ENCODE measurements at regions not wholly inside any gene's neighbourhood (a gene's known extent, or its start where the extent isn't known, plus 50 kb on each side); places are given as distances from the start of the nearest gene placed in this dataset.

- Histone ChIP-seq H3K9me3 (ENCODE audit: control insufficient read depth in 1 of 2, low read length in 2 of 2) (no peaks in the 10 kb centered on the region), H3K36me3 (ENCODE audit: insufficient read depth, low read length) (no peaks in the 10 kb centered on the region), H3K4me3 (ENCODE audit: low read length in 2 of 2) (no peak overlapping the region), H3K27ac (ENCODE audit: low read depth, low read length) (no peak overlapping the region), H3K4me1 (ENCODE audit: insufficient read depth, low read length) (no peaks in the 10 kb centered on the region), H3K27me3 (ENCODE audit: insufficient read depth, low read length) (peaks cover 4% of the 10 kb centered on the region)
- no peak overlapping the region for H3K4me3 Mint-ChIP-seq
- intact Hi-C loops (cut with micrococcal nuclease) = no loop called here
- no peaks in the 10 kb centered on the region for H3K36me3 Mint-ChIP-seq
- CTCF ChIA-PET (ENCODE audit: partially characterized antibody) = interaction anchor here (6.3 kb wide), 1 partner anchor 8 kb away, joined by 44 read pairs; no protein-coding TSS in a partner anchor
- POLR2A ChIA-PET (ENCODE audit: partially characterized antibody) = no interaction called here
- H3K9me3 Mint-ChIP-seq = no peaks in the 10 kb centered on the region
- H3K27me3 Mint-ChIP-seq = peaks cover 15 to 27% of the 10 kb centered on the region in 2 donors
- DNase-seq = no peak
- no peak overlapping the region for H3K27ac Mint-ChIP-seq
- H3K4me1 Mint-ChIP-seq = peaks cover 4 to 30% (median 10%) of the 10 kb centered on the region in 4 donors
Measured at GRCh38 chr17:74006371-74006770, 197.1 kb upstream of the RPL38 start.

- Mint-ChIP-seq H3K4me1 (peaks cover 17 to 46% (median 21%) of the 10 kb centered on the region in 4 donors), H3K36me3 (no peaks in the 10 kb centered on the region), H3K9me3 (no peaks in the 10 kb centered on the region), H3K27me3 (peaks cover 14 to 18% of the 10 kb centered on the region in 2 donors), H3K27ac (no peak overlapping the region), H3K4me3 (no peak overlapping the region)
- Histone ChIP-seq H3K27me3 (ENCODE audit: insufficient read depth, low read length) (peaks cover 4% of the 10 kb centered on the region), H3K4me3 (ENCODE audit: low read length in 2 of 2) (no peak overlapping the region), H3K27ac (ENCODE audit: low read depth, low read length) (no peak overlapping the region), H3K36me3 (ENCODE audit: insufficient read depth, low read length) (no peaks in the 10 kb centered on the region), H3K4me1 (ENCODE audit: insufficient read depth, low read length) (peaks cover 12% of the 10 kb centered on the region), H3K9me3 (ENCODE audit: control insufficient read depth in 1 of 2, low read length in 2 of 2) (no peaks in the 10 kb centered on the region)
- intact Hi-C loops (cut with micrococcal nuclease) = no loop called here
- peak in 1 of 5 donors; percentile 9 for DNase-seq
- CTCF ChIA-PET (ENCODE audit: partially characterized antibody) = interaction anchor here (6.3 kb wide), 1 partner anchor 10 kb away, joined by 44 read pairs; no protein-coding TSS in a partner anchor
- POLR2A ChIA-PET (ENCODE audit: partially characterized antibody) = no interaction called here
Measured at GRCh38 chr17:74008196-74008595, 195.3 kb upstream of the RPL38 start.

- CTCF ChIA-PET (ENCODE audit: partially characterized antibody) = interaction anchor here (0.7 to 6.3 kb wide), 2 partner anchors 9 to 11 kb away, joined by 3 to 44 read pairs; no protein-coding TSS in a partner anchor
Measured at GRCh38 chr17:74009056-74009625, 194.3 kb upstream of the RPL38 start.

GRCh38 chr17:74010903-74011302 lies 192.6 kb upstream of the RPL38 start:
- Mint-ChIP-seq H3K36me3 (no peaks in the 10 kb centered on the region), H3K27ac (peak overlapping the region in 4 of 7 donors; percentile 4 to 60 (median 34)), H3K4me3 (no peak overlapping the region), H3K4me1 (peaks cover 16 to 49% (median 22%) of the 10 kb centered on the region in 4 donors), H3K9me3 (peaks cover 0 to 8% (median 1%) of the 10 kb centered on the region in 8 donors), H3K27me3 (peaks cover 2 to 8% of the 10 kb centered on the region in 2 donors)
- Histone ChIP-seq H3K4me1 (ENCODE audit: insufficient read depth, low read length) (peaks cover 12% of the 10 kb centered on the region), H3K27me3 (ENCODE audit: insufficient read depth, low read length) (no peaks in the 10 kb centered on the region), H3K36me3 (ENCODE audit: insufficient read depth, low read length) (no peaks in the 10 kb centered on the region), H3K9me3 (ENCODE audit: control insufficient read depth in 1 of 2, low read length in 2 of 2) (no peaks in the 10 kb centered on the region), H3K27ac (ENCODE audit: low read depth, low read length) (no peak overlapping the region), H3K4me3 (ENCODE audit: low read length in 2 of 2) (no peak overlapping the region)
- DNase-seq = no peak
- ChIA-PET POLR2A (ENCODE audit: partially characterized antibody) (interaction anchor here (0.6 kb wide), 1 partner anchor 801 kb away, joined by 3 read pairs; no protein-coding TSS in a partner anchor), CTCF (ENCODE audit: partially characterized antibody) (interaction anchor here (1.0 to 6.3 kb wide), 2 partner anchors 13 to 17 kb away, joined by 3 to 44 read pairs; no protein-coding TSS in a partner anchor)
- intact Hi-C loops (cut with micrococcal nuclease) = no loop called here

More at GRCh38 chr17:74009056-74009625, 194.3 kb upstream of the RPL38 start:
- no peak overlapping the region for H3K27ac ChIP-seq (ENCODE audit: low read depth, low read length)
- H3K4me1 ChIP-seq (ENCODE audit: insufficient read depth, low read length) = peaks cover 12% of the 10 kb centered on the region
- intact Hi-C loops (cut with micrococcal nuclease) = no loop called here
- H3K27me3 ChIP-seq (ENCODE audit: insufficient read depth, low read length) = peaks cover 2% of the 10 kb centered on the region
- Mint-ChIP-seq H3K4me3 (no peak overlapping the region), H3K27ac (no peak overlapping the region), H3K4me1 (peaks cover 17 to 53% (median 22%) of the 10 kb centered on the region in 4 donors), H3K9me3 (no peaks in the 10 kb centered on the region), H3K36me3 (no peaks in the 10 kb centered on the region), H3K27me3 (peaks cover 10 to 17% of the 10 kb centered on the region in 2 donors)
- POLR2A ChIA-PET (ENCODE audit: partially characterized antibody) = no interaction called here
- no peaks in the 10 kb centered on the region for H3K36me3 ChIP-seq (ENCODE audit: insufficient read depth, low read length)
- H3K9me3 ChIP-seq (ENCODE audit: control insufficient read depth in 1 of 2, low read length in 2 of 2) = no peaks in the 10 kb centered on the region
- H3K4me3 ChIP-seq (ENCODE audit: low read length in 2 of 2) = no peak overlapping the region
- no peak for DNase-seq

- Mint-ChIP-seq H3K27ac (peak overlapping the region in 5 of 7 donors; percentile 12 to 93 (median 70)), H3K4me1 (peaks cover 16 to 49% (median 22%) of the 10 kb centered on the region in 4 donors), H3K9me3 (peaks cover 0 to 8% (median 1%) of the 10 kb centered on the region in 8 donors), H3K36me3 (no peaks in the 10 kb centered on the region), H3K4me3 (peak overlapping the region in 1 of 8 donors; percentile 2), H3K27me3 (peaks cover 2 to 8% of the 10 kb centered on the region in 2 donors)
- DNase-seq = no peak
- Histone ChIP-seq H3K27ac (ENCODE audit: low read depth, low read length) (no peak overlapping the region), H3K4me1 (ENCODE audit: insufficient read depth, low read length) (peaks cover 12% of the 10 kb centered on the region), H3K9me3 (ENCODE audit: control insufficient read depth in 1 of 2, low read length in 2 of 2) (no peaks in the 10 kb centered on the region), H3K4me3 (ENCODE audit: low read length in 2 of 2) (no peak overlapping the region), H3K27me3 (ENCODE audit: insufficient read depth, low read length) (no peaks in the 10 kb centered on the region), H3K36me3 (ENCODE audit: insufficient read depth, low read length) (no peaks in the 10 kb centered on the region)
- ChIA-PET CTCF (ENCODE audit: partially characterized antibody) (interaction anchor here (6.3 kb wide), 1 partner anchor 14 kb away, joined by 44 read pairs; no protein-coding TSS in a partner anchor), POLR2A (ENCODE audit: partially characterized antibody) (interaction anchor here (1.0 kb wide), 1 partner anchor 16 kb away, joined by 3 read pairs; no protein-coding TSS in a partner anchor)
- intact Hi-C loops (cut with micrococcal nuclease) = no loop called here
Measured at GRCh38 chr17:74011966-74012365, 191.5 kb upstream of the RPL38 start.

- Histone ChIP-seq H3K27me3 (ENCODE audit: insufficient read depth, low read length) (no peaks in the 10 kb centered on the region), H3K4me3 (ENCODE audit: low read length in 2 of 2) (no peak overlapping the region), H3K27ac (ENCODE audit: low read depth, low read length) (no peak overlapping the region), H3K9me3 (ENCODE audit: control insufficient read depth in 1 of 2, low read length in 2 of 2) (no peaks in the 10 kb centered on the region), H3K36me3 (ENCODE audit: insufficient read depth, low read length) (no peaks in the 10 kb centered on the region), H3K4me1 (ENCODE audit: insufficient read depth, low read length) (peaks cover 12% of the 10 kb centered on the region)
- Mint-ChIP-seq H3K4me1 (peaks cover 16 to 49% (median 22%) of the 10 kb centered on the region in 4 donors), H3K27ac (peak overlapping the region; percentile 71 to 97 (median 87)), H3K36me3 (no peaks in the 10 kb centered on the region), H3K27me3 (peaks cover 4 to 7% of the 10 kb centered on the region in 2 donors), H3K9me3 (peaks cover 0 to 8% (median 1%) of the 10 kb centered on the region in 8 donors), H3K4me3 (peak overlapping the region in 6 of 8 donors; percentile 2 to 65 (median 26))
- CTCF ChIA-PET (ENCODE audit: partially characterized antibody) = interaction anchor here (6.3 kb wide), 1 partner anchor 14 kb away, joined by 44 read pairs; no protein-coding TSS in a partner anchor
- POLR2A ChIA-PET (ENCODE audit: partially characterized antibody) = interaction anchor here (1.0 kb wide), 1 partner anchor 16 kb away, joined by 3 read pairs; no protein-coding TSS in a partner anchor
- DNase-seq = peak; percentile 48 to 77 (median 67)
- intact Hi-C loops (cut with micrococcal nuclease) = no loop called here
Measured at GRCh38 chr17:74012465-74012864, 191.0 kb upstream of the RPL38 start.

GRCh38 chr17:74015316-74015715 lies 188.2 kb upstream of the RPL38 start:
- Mint-ChIP-seq H3K27me3 (peaks cover 4% of the 10 kb centered on the region in 2 donors), H3K36me3 (no peaks in the 10 kb centered on the region), H3K27ac (no peak overlapping the region), H3K9me3 (peaks cover 0 to 8% (median 1%) of the 10 kb centered on the region in 8 donors), H3K4me1 (peaks cover 13 to 36% (median 22%) of the 10 kb centered on the region in 4 donors), H3K4me3 (no peak overlapping the region)
- no peak for DNase-seq
- H3K36me3 ChIP-seq (ENCODE audit: insufficient read depth, low read length) = no peaks in the 10 kb centered on the region
- no peaks in the 10 kb centered on the region for H3K27me3 ChIP-seq (ENCODE audit: insufficient read depth, low read length)
- no peak overlapping the region for H3K27ac ChIP-seq (ENCODE audit: low read depth, low read length)
- H3K4me1 ChIP-seq (ENCODE audit: insufficient read depth, low read length) = peaks cover 12% of the 10 kb centered on the region
- H3K9me3 ChIP-seq (ENCODE audit: control insufficient read depth in 1 of 2, low read length in 2 of 2) = no peaks in the 10 kb centered on the region
- ChIA-PET CTCF (ENCODE audit: partially characterized antibody) (no interaction called here), POLR2A (ENCODE audit: partially characterized antibody) (no interaction called here)
- intact Hi-C loops (cut with micrococcal nuclease) = no loop called here
- no peak overlapping the region for H3K4me3 ChIP-seq (ENCODE audit: low read length in 2 of 2)
